ENCODE measurements at regions not wholly inside any gene's neighbourhood (a gene's known extent, or its start where the extent isn't known, plus 50 kb on each side); places are given as distances from the start of the nearest gene placed in this dataset.

DNA sequence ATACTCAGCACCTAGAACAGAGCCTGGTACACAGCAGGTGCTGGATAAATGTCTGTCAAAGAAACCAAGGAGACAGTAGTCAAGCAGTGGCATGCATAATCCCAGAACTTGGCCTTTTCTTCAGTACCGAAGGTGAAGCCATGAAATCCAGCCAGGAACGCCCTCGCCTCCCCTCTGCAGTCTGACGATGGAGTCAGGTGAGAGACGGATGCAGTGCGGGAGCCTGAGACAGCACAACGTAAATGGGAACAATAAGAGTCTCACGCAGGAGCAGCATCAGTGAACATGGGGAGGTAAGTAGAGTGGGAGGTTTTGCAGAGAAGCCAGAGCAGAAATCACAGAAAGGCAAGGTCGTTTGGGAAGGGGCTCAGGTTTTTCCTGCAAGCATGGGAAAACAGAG, 389.3 kb upstream of the MYT1L start:
- TF ChIP-seq CTCF (IDR thresholded peaks at IDR 0.05; ENCODE audit: insufficient read depth, low read length): no peak
- H3K4me3 ChIP-seq (ENCODE audit: low read depth, low read length): no peak overlapping the region
- no peak for DNase-seq (ENCODE audit: low read depth)

- H3K4me3 ChIP-seq (ENCODE audit: low read depth, low read length): no peak overlapping the region
- no peak for TF ChIP-seq CTCF (IDR thresholded peaks at IDR 0.05; ENCODE audit: insufficient read depth, low read length)
- DNase-seq (ENCODE audit: low read depth): no peak
Observed at GRCh38 chr2:2719781-2720180, 388.7 kb upstream of the MYT1L start.

DNA sequence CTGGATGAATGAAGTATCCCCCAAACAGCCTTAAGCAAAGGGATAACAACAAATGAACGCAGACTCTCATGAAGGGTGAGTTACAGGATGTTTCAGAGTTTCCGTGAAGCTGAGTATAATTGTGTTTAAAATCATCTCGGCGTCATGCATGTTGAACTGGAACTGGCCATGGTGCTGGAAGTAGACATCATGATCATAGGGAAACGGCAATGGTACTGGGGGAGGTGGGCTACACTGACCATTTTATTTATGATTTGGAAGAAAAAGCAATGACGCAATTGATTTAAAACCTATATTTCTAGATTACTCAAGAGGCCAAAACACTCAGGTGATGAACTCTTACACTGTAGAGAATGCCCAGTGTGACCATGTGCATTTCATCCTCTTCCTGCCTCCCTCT, 387.9 kb upstream of the MYT1L start:
- no peak for DNase-seq (ENCODE audit: low read depth)
- no peak for TF ChIP-seq CTCF (IDR thresholded peaks at IDR 0.05; ENCODE audit: insufficient read depth, low read length)

GRCh38 chr2:2717406-2717805, 386.3 kb upstream of the MYT1L start:
- no peak overlapping the region for H3K4me3 ChIP-seq (ENCODE audit: low read depth, low read length)
- DNase-seq (ENCODE audit: low read depth): no peak
- no peak for TF ChIP-seq CTCF (IDR thresholded peaks at IDR 0.05; ENCODE audit: insufficient read depth, low read length)

More for the DNA sequence above, 387.9 kb upstream of the MYT1L start:
- H3K4me3 ChIP-seq (ENCODE audit: low read depth, low read length): no peak overlapping the region

DNA sequence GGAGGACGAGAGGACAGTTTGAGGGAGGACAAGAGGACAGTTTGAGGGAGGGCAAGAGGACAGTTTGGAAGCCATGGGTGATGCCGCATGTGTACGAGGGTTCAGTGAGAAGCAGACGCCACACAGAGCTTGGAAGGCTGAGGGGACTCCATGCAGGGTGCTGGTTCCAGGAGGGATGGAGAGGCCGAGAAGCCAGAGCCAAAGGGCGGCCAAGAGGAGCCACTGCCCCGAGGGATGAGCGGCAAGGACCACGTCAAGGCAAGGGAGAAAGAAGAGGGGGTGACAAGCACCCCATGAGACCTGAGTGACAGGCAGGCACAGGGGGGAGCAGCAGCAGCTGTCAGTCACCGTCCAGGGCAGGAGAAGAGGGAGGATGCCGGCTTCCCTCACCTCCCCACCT, 385.7 kb upstream of the MYT1L start:
- TF ChIP-seq CTCF (IDR thresholded peaks at IDR 0.05; ENCODE audit: insufficient read depth, low read length): no peak
- no peak overlapping the region for H3K4me3 ChIP-seq (ENCODE audit: low read depth, low read length)
- DNase-seq (ENCODE audit: low read depth): no peak

- no peak overlapping the region for H3K4me3 ChIP-seq (ENCODE audit: low read depth, low read length)
- DNase-seq (ENCODE audit: low read depth): no peak
- TF ChIP-seq CTCF (IDR thresholded peaks at IDR 0.05; ENCODE audit: insufficient read depth, low read length): no peak
Observed at GRCh38 chr2:2715036-2715818, 384.2 kb upstream of the MYT1L start.

DNA sequence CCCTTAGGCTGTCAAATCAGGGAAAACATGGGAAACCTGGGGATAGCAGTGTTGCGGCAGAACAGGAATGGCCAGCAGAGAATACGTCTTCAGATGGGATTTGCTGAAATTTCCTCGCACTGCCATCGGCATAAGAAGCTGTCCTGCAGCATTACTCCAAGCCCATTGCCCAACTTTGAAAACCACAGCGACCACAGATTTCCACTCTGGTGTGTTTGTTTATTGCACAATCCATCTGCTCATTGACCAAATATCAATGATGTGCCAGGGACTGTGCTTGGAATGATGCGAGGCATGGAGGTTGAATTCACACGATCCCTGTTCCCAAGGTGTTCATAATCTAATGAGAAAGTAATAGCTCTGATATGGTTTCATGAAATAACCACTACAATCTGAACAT, 383.3 kb upstream of the MYT1L start:
- no peak for DNase-seq (ENCODE audit: low read depth)
- no peak overlapping the region for H3K4me3 ChIP-seq (ENCODE audit: low read depth, low read length)
- TF ChIP-seq CTCF (IDR thresholded peaks at IDR 0.05; ENCODE audit: insufficient read depth, low read length): no peak

All from fibroblast of the aortic adventitia (primary cell).